Skeletal muscle cell (primary cell): ENCODE measurements at regions not wholly inside any gene's neighbourhood (a gene's known extent, or its start where the extent isn't known, plus 50 kb on each side); places are given as distances from the start of the nearest gene placed in this dataset.

Experiments used
- DNase-seq: peaks from one replicate; pipeline ENCODE4 v3.0.0-alpha.2; 2010; ENCODE audit warnings: low read depth
- H3K4me3 ChIP-seq: 2 replicates; pipeline ENCODE4 v1.5.1; 2011; ENCODE audit warnings: low read depth, mild to moderate bottlenecking, control low read depth, low read length, moderate library complexity

GRCh38 chr22:26732284-26732683, 74.9 kb downstream of the MIAT start:
- no peak overlapping the region for H3K4me3 ChIP-seq
- no peak for DNase-seq

DNA sequence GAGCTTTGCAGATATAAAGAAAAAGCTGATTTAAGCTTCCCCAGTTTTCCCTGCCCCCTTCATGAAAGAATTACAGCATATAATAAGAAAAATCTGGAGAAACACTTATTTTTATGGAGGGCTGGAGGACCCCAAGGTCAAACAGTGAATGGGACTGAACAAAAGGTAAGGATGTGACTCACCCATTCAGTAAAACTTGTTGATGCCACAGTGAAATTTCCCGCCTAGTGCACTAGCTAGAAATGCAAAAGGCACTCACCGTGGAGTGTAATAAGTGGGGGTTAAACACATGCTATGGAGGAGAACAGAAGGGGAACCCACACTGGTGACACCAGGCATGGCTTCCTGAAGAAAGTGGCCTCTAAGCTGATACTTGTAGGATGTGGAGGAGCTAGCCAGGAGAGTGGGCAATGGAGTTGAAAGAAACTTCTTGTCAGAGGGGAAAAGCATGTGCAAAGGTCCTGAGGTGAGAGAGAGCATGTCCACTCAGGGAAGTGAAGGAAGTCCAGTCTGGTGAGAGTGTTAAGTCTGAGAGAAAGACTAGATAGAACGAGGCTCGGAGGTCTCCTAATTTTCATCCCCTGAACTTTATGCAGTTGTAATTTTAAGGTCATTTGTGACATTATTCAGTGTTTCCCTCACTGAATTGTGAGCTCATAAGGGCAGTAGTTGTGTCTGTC, 77.1 kb downstream of the MIAT start:
- H3K4me3 ChIP-seq, result no peak overlapping the region
- no peak for DNase-seq

DNA sequence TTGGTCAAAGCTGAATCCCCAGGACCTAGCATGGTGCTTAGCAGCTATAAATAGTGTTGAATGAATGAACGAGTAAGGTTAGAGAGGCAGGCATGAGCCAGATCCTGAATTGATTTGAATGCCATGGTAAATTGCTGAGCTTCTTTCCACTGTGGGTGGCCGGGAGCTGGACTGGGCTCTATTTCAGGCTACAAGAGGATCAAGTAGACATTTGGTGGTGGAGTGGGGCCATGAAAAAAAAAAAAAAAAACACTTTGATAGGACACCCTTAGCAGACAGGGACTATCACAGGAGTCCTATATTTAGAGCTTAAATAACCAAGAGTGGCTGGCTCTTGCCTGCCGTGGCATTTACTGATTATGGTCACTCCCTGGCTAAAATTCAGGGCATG, 77.6 kb downstream of the MIAT start:
- H3K4me3 ChIP-seq, result no peak overlapping the region
- DNase-seq, result no peak

- H3K4me3 ChIP-seq, result no peak overlapping the region
- no peak for DNase-seq
Observed at GRCh38 chr22:26737262-26737661, 79.9 kb downstream of the MIAT start.

DNA sequence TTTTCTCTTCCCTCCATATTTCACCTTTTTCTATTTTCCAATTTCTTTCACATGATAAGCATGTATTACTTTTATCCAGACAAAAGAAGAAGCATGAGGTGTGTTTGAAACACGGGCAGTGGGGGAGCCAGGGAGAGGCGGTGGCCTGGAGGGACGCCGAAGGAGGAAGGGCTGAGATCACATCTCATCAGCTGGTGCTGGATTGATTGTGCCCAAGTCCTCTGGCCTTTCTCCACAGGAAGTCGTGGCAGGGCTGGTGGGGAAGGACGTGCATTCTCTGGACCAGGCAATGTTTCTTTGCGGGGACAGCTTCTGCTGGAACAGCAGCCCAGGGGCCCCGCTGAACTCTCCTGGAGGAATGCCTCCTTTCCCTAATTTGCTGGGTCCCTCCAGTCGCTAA, 82.9 kb downstream of the MIAT start:
- H3K4me3 ChIP-seq, result no peak overlapping the region
- DNase-seq, result no peak

DNA sequence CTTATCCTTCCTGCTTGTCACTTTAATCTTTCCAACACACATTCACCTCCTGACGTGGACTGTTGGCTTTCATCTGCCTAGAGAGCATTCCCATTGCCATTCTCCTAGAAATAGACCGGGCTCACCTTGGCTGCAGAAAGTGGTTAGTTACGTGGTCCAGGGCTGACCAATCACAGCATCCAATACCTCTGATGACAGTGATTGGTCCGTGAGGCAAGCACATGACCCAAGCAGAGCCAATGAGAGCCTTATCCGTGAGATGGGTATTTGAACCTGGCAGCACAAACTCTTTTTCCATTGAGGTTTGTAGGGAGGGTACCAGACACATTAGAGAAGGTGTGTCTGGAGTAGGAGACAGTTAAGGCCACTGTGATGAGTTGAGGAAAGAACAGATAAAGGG, 85.8 kb downstream of the MIAT start:
- no peak overlapping the region for H3K4me3 ChIP-seq
- no peak for DNase-seq

GRCh38 chr22:26744892-26745808, 87.8 kb downstream of the MIAT start:
- no peak for DNase-seq
- H3K4me3 ChIP-seq, result no peak overlapping the region

DNA sequence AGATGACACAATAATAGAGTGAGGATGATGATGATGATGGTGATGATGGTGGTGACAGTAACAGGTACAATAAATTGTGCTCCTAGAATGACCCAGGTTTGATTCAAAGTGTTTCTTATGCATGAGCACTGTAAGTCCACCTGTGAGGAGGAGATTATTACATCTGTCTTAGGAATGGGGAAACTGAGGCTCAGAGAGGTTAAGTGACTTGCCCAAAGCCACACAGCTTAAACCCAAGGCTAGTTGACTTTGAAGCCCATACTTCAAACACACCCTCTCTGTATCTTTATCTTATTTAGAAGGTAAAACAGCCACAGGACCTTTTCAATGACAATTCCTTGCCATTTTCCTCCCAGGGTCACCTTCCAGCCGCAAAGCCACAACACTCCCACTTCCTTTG, 88.9 kb downstream of the MIAT start:
- no peak for DNase-seq
- H3K4me3 ChIP-seq, result no peak overlapping the region

DNA sequence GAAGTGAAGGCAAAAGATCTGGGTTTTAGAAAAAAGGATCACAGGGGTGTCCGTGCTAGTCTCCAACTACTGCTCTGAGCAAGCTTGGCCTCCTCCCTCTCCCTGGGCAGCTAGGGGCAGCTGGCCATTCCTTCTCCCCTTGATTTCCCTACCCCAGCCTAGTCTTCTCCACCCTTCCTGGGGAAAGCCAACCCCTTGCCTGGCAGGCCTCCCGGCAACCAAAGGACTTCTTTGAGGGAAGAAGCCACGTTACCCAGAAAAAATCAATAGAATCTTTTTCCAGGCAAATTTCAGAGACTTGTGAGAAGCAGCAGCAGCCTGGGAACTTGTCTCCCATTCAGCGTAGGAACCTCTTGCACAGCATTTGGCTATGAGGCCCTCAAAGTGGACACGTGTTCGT, 91.5 kb downstream of the MIAT start:
- no peak for DNase-seq
- H3K4me3 ChIP-seq, result no peak overlapping the region

DNA sequence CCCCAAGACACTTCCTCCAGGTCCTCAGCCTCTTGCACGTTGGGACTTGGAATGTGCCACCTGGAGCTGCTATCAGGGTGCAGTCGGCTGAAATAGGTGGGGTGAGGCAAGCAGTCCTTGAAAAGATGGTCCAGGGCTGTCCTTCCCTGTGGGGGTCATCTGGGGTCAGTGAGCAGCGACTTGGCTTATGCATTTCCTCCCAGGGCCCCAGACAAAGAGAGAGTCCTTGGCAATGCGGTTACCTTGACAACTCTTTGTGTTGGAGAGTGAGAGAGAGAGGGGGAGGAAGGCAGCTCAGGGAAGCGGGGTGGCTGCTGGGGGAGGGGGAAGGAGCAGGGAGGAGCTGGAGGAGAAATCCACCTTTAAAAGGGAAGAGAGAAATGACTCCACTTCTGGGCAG, 93.8 kb downstream of the MIAT start:
- no peak for DNase-seq
- no peak overlapping the region for H3K4me3 ChIP-seq

DNA sequence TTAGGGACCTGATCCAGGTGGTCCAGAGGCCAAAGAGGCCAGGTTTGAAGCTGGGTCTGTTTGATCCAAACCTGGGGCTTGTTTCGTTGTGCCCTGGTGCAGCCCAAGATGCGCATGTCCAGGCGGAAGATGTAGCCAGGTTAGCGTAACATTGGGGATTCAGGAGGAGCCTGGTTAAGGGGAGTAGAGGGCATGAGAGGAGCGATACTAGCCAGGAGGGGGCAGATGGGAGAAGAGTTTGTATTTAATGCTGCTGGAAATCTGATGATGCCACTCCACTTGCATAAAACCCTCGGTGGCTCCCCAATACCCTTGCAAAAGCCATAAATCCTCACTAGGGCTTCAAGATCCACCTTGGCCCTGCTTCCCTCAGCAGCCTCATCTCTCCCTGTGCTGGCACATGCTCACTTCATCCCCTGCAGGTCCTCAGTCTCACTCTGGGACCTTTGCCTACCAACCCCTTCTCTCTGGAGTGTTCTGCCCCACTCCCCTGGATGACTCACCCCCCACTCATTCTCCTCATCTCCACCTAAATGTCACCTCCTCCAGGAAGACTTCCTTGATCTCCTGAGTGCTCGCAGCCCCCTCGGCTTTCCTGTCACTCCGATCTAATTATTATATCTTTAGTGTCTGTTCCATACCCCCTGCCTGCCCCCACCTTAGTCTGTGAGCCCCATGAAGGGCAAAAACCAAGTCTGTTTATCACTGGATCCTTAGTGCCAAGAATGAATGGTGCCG, 95.9 kb downstream of the MIAT start:
- no peak overlapping the region for H3K4me3 ChIP-seq
- DNase-seq, result no peak

DNA sequence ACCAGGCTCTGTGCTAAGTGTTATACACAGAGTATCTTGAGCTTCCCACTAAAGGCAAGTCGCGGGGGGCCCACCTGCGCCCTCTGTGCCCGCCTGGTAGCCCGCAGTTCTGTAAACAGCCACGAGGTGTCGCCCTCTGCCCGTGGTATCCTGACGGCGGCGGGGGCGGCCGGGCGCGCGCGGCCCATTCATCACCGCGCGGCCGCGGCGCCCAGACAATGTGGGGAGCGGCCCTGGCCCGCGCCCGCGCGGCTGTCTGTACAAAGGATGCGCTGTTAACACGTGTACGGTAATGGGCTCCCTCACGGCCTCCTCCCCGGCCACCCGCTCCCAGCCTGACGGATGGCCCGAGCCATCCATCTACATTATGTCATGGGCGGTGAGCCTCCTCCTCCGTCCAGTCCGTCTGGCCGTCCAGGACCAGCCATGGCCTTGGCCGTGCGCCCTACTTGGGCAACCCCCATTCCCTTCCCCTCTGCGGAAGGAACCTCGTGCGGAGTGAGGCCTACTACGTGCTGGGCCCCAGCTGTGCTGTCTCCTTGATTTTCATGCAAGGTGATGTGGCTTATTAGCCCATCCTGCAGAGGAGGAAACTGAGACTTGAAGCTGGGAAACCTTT, 99.4 kb downstream of the MIAT start:
- peak; percentile 4 for DNase-seq
- peak overlapping the region; percentile 35 for H3K4me3 ChIP-seq

DNA sequence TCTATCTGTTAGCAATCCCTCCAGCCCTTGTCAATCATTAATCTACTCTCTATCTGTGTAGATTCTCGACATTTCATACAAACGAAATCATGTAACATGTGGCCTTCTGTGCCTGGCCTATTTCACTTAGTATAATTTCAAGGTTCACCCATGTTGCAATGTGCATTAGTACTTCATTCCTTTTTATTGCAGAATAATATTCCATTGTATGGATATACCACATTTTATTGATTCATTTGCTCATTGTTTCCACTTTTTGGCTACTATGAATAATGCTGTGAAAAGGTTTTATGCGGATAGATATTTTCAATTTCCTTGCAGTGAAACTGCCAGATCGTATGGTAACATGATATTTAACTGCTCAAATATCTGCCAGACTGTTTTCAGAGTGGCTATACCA, 100.1 kb downstream of the MIAT start:
- no peak overlapping the region for H3K4me3 ChIP-seq
- DNase-seq, result no peak

DNA sequence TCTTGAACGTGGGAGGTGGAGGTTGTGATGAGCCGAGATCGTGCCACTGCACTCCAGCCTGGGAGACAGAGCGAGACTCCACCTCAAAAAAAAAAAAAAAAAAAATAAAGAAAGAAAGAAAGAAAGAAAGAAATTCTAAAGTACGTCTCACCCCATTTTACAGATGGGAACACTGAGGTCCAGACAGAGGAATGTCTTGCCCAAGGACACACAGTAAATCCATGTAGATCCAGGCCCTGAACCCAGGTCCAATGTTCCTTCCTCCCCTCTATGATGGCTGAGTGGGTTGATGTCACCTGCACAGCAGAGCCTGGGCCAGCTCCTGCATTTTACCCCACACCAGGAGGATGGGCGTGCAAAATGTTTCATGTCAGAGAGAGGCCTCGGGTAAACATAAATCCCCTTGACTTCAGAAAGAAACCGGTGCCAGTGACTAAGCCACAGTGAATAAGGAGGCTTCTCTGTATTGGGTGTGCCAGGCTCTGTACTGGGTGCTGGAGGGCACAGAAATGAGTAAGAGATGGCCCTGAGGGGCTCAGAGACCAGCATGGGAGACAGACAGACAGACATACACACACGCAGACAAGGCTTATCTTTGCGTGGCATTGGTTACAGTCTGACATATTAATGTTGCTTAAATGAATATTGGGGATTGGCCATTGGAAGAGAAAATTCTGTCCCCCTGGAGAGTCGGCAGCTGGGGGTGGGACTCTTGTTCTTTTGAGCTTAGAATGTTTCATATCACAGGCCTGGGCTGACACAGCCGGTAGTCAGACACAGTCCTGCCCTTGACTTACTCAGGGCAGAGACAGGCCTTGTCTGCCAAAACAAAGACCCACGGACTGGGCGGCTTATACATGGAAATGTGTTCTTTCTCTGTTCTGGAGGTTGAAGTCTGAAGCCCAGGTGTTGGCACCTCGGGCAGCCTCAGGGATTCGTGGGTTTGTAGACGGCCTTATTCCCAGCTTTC, 105.4 kb downstream of the MIAT start:
- no peak overlapping the region for H3K4me3 ChIP-seq
- DNase-seq, result no peak

GRCh38 chr22:26763633-26764361, 106.4 kb downstream of the MIAT start:
- no peak overlapping the region for H3K4me3 ChIP-seq
- peak; percentile 21 for DNase-seq

- H3K4me3 ChIP-seq, result no peak overlapping the region
- DNase-seq, result no peak
Observed at GRCh38 chr22:26766510-26767350, 109.3 kb downstream of the MIAT start.

DNA sequence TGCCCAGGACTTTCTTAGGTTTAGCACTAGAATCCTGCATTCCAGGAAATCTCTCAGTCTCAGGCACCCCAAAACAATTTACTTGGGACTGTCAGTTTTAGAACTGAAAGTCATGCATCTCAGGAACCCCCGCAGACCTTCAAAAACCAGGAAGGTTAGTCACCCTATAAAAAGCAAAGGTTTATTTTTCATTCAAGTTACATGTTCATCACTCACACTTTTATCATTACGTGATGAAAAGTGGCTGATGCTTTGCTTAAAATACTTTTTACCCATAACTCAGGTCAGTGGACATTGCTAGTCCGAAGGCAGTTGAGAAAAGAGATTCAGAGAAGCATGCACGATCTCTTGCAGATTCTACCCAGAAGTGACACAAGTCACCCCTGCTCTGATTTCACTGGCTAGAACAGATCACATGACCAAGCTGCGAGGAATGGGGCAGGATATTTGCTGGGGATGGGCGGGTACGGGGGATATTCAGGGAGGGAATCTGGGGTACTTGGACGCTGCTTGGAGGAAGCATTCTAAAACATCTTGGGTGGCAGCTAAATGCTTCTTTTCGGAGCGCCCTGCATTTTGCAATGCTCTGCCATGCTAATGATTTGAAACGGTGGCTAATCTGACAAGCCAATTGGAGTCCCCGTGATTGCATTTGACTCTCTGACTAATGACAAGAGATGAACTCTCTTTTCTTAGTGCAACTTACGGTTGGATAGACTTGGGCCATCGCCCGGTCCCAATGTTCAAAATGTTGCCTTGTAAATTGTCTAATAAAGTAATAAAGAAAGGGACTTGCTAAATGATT, 110.2 kb downstream of the MIAT start:
- DNase-seq, result no peak
- H3K4me3 ChIP-seq, result no peak overlapping the region
